Midbrain (tissue), 1 donor: ENCODE measurements at regions not wholly inside any gene's neighbourhood (a gene's known extent, or its start where the extent isn't known, plus 50 kb on each side); places are given as distances from the start of the nearest gene placed in this dataset.
A peak's percentile ranks its signal among the peaks of the same experiment; 100 is the strongest.

Source experiments
- DNase-seq: peaks from one replicate; lab custom pipeline; 2025; lab: John Stamatoyannopoulos, UW

- no peak for DNase-seq
These were observed 313.2 kb upstream of the MME start for GRCh38 chr3:154766765-154767503.

- no peak for DNase-seq
These were observed 315.1 kb upstream of the MME start for GRCh38 chr3:154764856-154765640.

GRCh38 chr3:154762486-154762885, 317.6 kb upstream of the MME start:
- no peak for DNase-seq

- no peak for DNase-seq
These were observed 320.2 kb upstream of the MME start for GRCh38 chr3:154759966-154760365.

GRCh38 chr3:154758109-154758868, 321.8 kb upstream of the MME start:
- peak; percentile 13 for DNase-seq

- DNase-seq: no peak
These were observed 323.1 kb upstream of the GPR149 start for GRCh38 chr3:154753101-154753500.

- DNase-seq: no peak
These were observed 319.5 kb upstream of the GPR149 start for GRCh38 chr3:154749514-154749913.

- DNase-seq: no peak
These were observed 315.9 kb upstream of the GPR149 start for GRCh38 chr3:154745929-154746328.

GRCh38 chr3:154745122-154745521, 315.1 kb upstream of the GPR149 start:
- no peak for DNase-seq

- DNase-seq: no peak
These were observed 313.4 kb upstream of the GPR149 start for GRCh38 chr3:154743418-154743817.

- no peak for DNase-seq
These were observed 304.5 kb upstream of the GPR149 start for GRCh38 chr3:154734468-154734867.

- peak; percentile 2 for DNase-seq
These were observed 300.2 kb upstream of the GPR149 start for GRCh38 chr3:154730186-154730585.

- DNase-seq: no peak
These were observed 299.8 kb upstream of the GPR149 start for GRCh38 chr3:154729741-154730140.

GRCh38 chr3:154728285-154728684, 298.3 kb upstream of the GPR149 start:
- no peak for DNase-seq

- no peak for DNase-seq
These were observed 290.9 kb upstream of the GPR149 start for GRCh38 chr3:154720921-154721320.

GRCh38 chr3:154718053-154718452, 288.1 kb upstream of the GPR149 start:
- DNase-seq: no peak

- DNase-seq: no peak
These were observed 286.2 kb upstream of the GPR149 start for GRCh38 chr3:154716170-154716569.

- no peak for DNase-seq
These were observed 278.6 kb upstream of the GPR149 start for GRCh38 chr3:154708554-154708953.

- no peak for DNase-seq
These were observed 271.1 kb upstream of the GPR149 start for GRCh38 chr3:154701055-154701454.

- no peak for DNase-seq
These were observed 260.4 kb upstream of the GPR149 start for GRCh38 chr3:154690413-154690812.

GRCh38 chr3:154684440-154684839, 254.4 kb upstream of the GPR149 start:
- DNase-seq: no peak

GRCh38 chr3:154684021-154684420, 254.0 kb upstream of the GPR149 start:
- no peak for DNase-seq
